ENCODE measurements at regions not wholly inside any gene's neighbourhood (a gene's known extent, or its start where the extent isn't known, plus 50 kb on each side); places are given as distances from the start of the nearest gene placed in this dataset.

DNA sequence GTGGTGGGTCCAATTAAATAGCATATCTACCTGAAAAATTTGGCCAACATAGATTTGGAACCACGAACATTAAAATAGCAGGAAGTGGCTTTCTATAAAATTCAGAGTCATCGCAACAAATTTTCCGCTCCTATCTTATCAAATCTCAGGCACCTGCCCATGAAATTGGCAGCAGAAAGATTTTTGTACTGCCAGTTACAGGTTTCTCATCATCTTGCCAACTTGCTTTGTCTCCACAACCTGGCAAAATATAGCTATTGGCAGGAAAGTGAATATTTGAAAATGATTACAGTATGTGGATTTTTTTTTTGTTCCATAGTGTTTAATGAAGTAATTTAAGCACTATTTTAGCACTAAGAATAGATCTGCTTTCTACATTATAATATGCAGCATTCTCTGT lies 161.6 kb upstream of the LRRC3B start:
- H3K14ac ChIP-seq (ENCODE audit: insufficient read length), result no peak overlapping the region
- 95% methylated on average over 3 of the region's 3 CpGs; no CpG with 5 or more reads in 1 of the 2 experiments for WGBS, 2 experiments (ENCODE audit: extremely low coverage in 1 of 2, insufficient coverage in 1 of 2, insufficient read length in 1 of 2, insufficient replicate concordance in 2 of 2, low coverage in 1 of 2, low lambda C conversion rate in 2 of 2, missing lambda C conversion rate in 1 of 2)

More for the DNA sequence above, 161.6 kb upstream of the LRRC3B start:
- H2BK12ac ChIP-seq (ENCODE audit: low read depth, low read length), result no peak overlapping the region
- H3K27me3 ChIP-seq (replicated peaks in 1 of 4; ENCODE audit: control insufficient read depth in 3 of 4, extremely low read depth in 1 of 4, insufficient read depth in 3 of 4, low read length in 3 of 4), result no peaks in the 10 kb centered on the region
- H3K4me3 ChIP-seq (ENCODE audit: extremely low read depth in 1 of 4, insufficient read depth in 2 of 4, low read depth in 3 of 4, low read length in 4 of 4), result no peak overlapping the region
- no peak overlapping the region for H2BK20ac ChIP-seq (ENCODE audit: low read length)
- ChIA-PET POLR2A (ENCODE audit: partially characterized antibody) (no interaction called here), CTCF (ENCODE audit: partially characterized antibody) (interaction anchor here (1.1 kb wide), 1 partner anchor 40 kb away, joined by 4 read pairs; no protein-coding TSS in a partner anchor)
- no peak overlapping the region for H2AK5ac ChIP-seq (ENCODE audit: low read depth, low read length)
- no peaks in the 10 kb centered on the region for H3K9me3 ChIP-seq (ENCODE audit: insufficient read depth in 2 of 2, low read depth in 1 of 2, low read length in 1 of 2)
- H3K4ac ChIP-seq (replicated peaks; ENCODE audit: insufficient read length, low read depth, low read length), result no peak overlapping the region
- no peak overlapping the region for H4K8ac ChIP-seq (ENCODE audit: extremely low read depth, insufficient read depth, low read length)
- no peak overlapping the region for H3K23ac ChIP-seq (ENCODE audit: insufficient read length)
- H4K91ac ChIP-seq (replicated peaks; ENCODE audit: insufficient read length, low read length), result no peak overlapping the region
- H3K36me3 ChIP-seq (ENCODE audit: control insufficient read depth in 2 of 4, insufficient read depth in 4 of 4, low read length in 3 of 4), result no peaks in the 10 kb centered on the region
- no peak overlapping the region for H3K18ac ChIP-seq (ENCODE audit: extremely low read depth, low read length)
- H3K79me2 ChIP-seq (ENCODE audit: control insufficient read depth in 1 of 2, insufficient read depth in 2 of 2, low read length in 2 of 2), result no peaks in the 10 kb centered on the region
- no peaks in the 10 kb centered on the region for H3K23me2 ChIP-seq (ENCODE audit: low read depth, low read length)
- no peak overlapping the region for H2BK15ac ChIP-seq (ENCODE audit: low read length)
- H4K20me1 ChIP-seq (replicated peaks in 1 of 2; ENCODE audit: control insufficient read depth in 1 of 2, insufficient read depth in 2 of 2, low read length in 2 of 2), result no peaks in the 10 kb centered on the region
- no peak for DNase-seq (ENCODE audit: low read depth in 1 of 2, low spot score in 2 of 2)
- H3K4me2 ChIP-seq (ENCODE audit: insufficient read depth in 1 of 2, low read depth in 2 of 2, low read length in 2 of 2), result no peak overlapping the region
- no peak overlapping the region for H2BK120ac ChIP-seq (replicated peaks; ENCODE audit: low read depth, low read length)
- no peaks in the 10 kb centered on the region for H3K79me1 ChIP-seq (ENCODE audit: low read depth, low read length)
- H3K9ac ChIP-seq (replicated peaks in 1 of 4; ENCODE audit: extremely low read depth in 1 of 4, low read depth in 3 of 4, low read length in 3 of 4), result no peak overlapping the region
- FAIRE-seq, result no peak
- no peak for TF ChIP-seq SP1 (IDR thresholded peaks at IDR 0.05; ENCODE audit: low read depth, low read length)
- TF ChIP-seq KDM1A (IDR thresholded peaks at IDR 0.05; ENCODE audit: borderline replicate concordance, low read length), result no peak
- no peak for TF ChIP-seq CHD2 (IDR thresholded peaks at IDR 0.05; ENCODE audit: low read length)
- no peak for TF ChIP-seq SIRT6 (IDR thresholded peaks at IDR 0.05; ENCODE audit: low read length)
- TF ChIP-seq SRF (IDR thresholded peaks at IDR 0.05; ENCODE audit: low read depth, low read length), result no peak
- no peak for TF ChIP-seq SP2 (IDR thresholded peaks at IDR 0.05; ENCODE audit: low read length)
- TF ChIP-seq CTBP2 (IDR thresholded peaks at IDR 0.05; ENCODE audit: borderline replicate concordance, insufficient read depth, insufficient read length, low read length), result no peak
- no peak for TF ChIP-seq BACH1 (IDR thresholded peaks at IDR 0.05; ENCODE audit: low read length)
- no peak overlapping the region for H4K5ac ChIP-seq (ENCODE audit: insufficient read length, low read depth, low read length)
- H3K4me1 ChIP-seq (replicated peaks in 1 of 4; ENCODE audit: control insufficient read depth in 3 of 4, insufficient read depth in 4 of 4, low read length in 3 of 4), result no peaks in the 10 kb centered on the region
- no peak overlapping the region for H3K56ac ChIP-seq (replicated peaks; ENCODE audit: insufficient read length, low read depth, low read length)
- no peak overlapping the region for H2AFZ ChIP-seq (ENCODE audit: low read length)
- H2BK5ac ChIP-seq (ENCODE audit: low read depth, low read length), result no peak overlapping the region
- no peak overlapping the region for H3K27ac ChIP-seq (ENCODE audit: low read depth, low read length)
